Activated B cell treated with CpG ODN at 0.5 μM for 24 hours (primary cell): ENCODE measurements at regions not wholly inside any gene's neighbourhood (a gene's known extent, or its start where the extent isn't known, plus 50 kb on each side); places are given as distances from the start of the nearest gene placed in this dataset.

Experiments used
- ATAC-seq: fragments of 200-7000 bp; cut with Tn5 transposase; one replicate; pipeline ENCODE4 v1.10.0; 2021; ENCODE audit warnings: low read depth, mild to moderate bottlenecking, moderate library complexity
- CTCF ChIA-PET: fragments of 350-600 bp; sonication (Branson Sonifier 250); formaldehyde crosslinking; loops from one replicate; lab custom pipeline; 2021; ENCODE audit warnings: antibody characterized with exemption; lab: Charles Lee
- POLR2A ChIA-PET: fragments of 350-600 bp; sonication (Branson Sonifier 250); formaldehyde crosslinking; loops from one replicate; lab custom pipeline; 2021; ENCODE audit warnings: antibody characterized with exemption; lab: Charles Lee
- DNase-seq: peaks from one replicate; pipeline ENCODE4 v3.0.0; 2022
- H3K27ac Mint-ChIP-seq: one replicate; pipeline ENCODE4 v1.8.0; 2020; ENCODE audit warnings: mixed read lengths
- H3K27me3 Mint-ChIP-seq: one replicate; pipeline ENCODE4 v1.8.0; 2021; ENCODE audit warnings: mixed read lengths
- H3K36me3 Mint-ChIP-seq: one replicate; pipeline ENCODE4 v1.8.0; 2021; ENCODE audit warnings: low read depth, mixed read lengths
- H3K4me1 Mint-ChIP-seq: one replicate; pipeline ENCODE4 v1.8.0; 2021; ENCODE audit warnings: mixed read lengths
- H3K4me3 Mint-ChIP-seq: one replicate; pipeline ENCODE4 v1.8.0; 2020; ENCODE audit warnings: mild to moderate bottlenecking, mixed read lengths
- H3K9me3 Mint-ChIP-seq: one replicate; pipeline ENCODE4 v1.8.0; 2020; ENCODE audit warnings: mixed read lengths
- CTCF ChIP-seq: fragments of 200-600 bp; IDR thresholded peaks from one replicate; pipeline ENCODE4 v1.8.0; 2022; ENCODE audit warnings: antibody characterized with exemption, mild to moderate bottlenecking
- intact Hi-C: fragments of 100-400 bp; cut with micrococcal nuclease; formaldehyde crosslinking; loops from one replicate; pipeline ENCODE4 v1.15.1; 2024

- no peak for TF ChIP-seq CTCF
- Mint-ChIP-seq H3K36me3 (no peaks in the 10 kb centered on the region), H3K4me1 (peaks cover 11% of the 10 kb centered on the region), H3K9me3 (no peaks in the 10 kb centered on the region), H3K4me3 (no peak overlapping the region), H3K27me3 (peaks cover 4% of the 10 kb centered on the region), H3K27ac (no peak overlapping the region)
- intact Hi-C loops, result loop anchor here (2.0 kb wide), 1 partner anchor 14 kb away; no protein-coding TSS in a partner anchor
- POLR2A ChIA-PET, result interaction anchor here (0.9 kb wide), 1 partner anchor 10 kb away, joined by 3 read pairs; no protein-coding TSS in a partner anchor
- peak; percentile 58 for ATAC-seq
- no peak for DNase-seq
- CTCF ChIA-PET, result interaction anchor here (1.6 kb wide), 1 partner anchor 34 kb away, joined by 9 read pairs; no protein-coding TSS in a partner anchor
Measured at GRCh38 chr13:46996316-46997030, 99.6 kb upstream of the HTR2A start.

- intact Hi-C loops, result loop anchor here (2.0 kb wide), 1 partner anchor 13 kb away; no protein-coding TSS in a partner anchor
- ChIA-PET POLR2A (interaction anchor here (0.9 kb wide), 1 partner anchor 9 kb away, joined by 3 read pairs; no protein-coding TSS in a partner anchor), CTCF (interaction anchor here (1.6 kb wide), 1 partner anchor 33 kb away, joined by 9 read pairs; no protein-coding TSS in a partner anchor)
- Mint-ChIP-seq H3K4me3 (no peak overlapping the region), H3K36me3 (no peaks in the 10 kb centered on the region), H3K27me3 (no peaks in the 10 kb centered on the region), H3K27ac (peak overlapping the region; percentile 30), H3K4me1 (peaks cover 11% of the 10 kb centered on the region), H3K9me3 (no peaks in the 10 kb centered on the region)
- no peak for DNase-seq
- no peak for TF ChIP-seq CTCF
- peak; percentile 66 for ATAC-seq
Measured at GRCh38 chr13:46995874-46996273, 99.0 kb upstream of the HTR2A start.

GRCh38 chr13:46994492-46994891 lies 97.6 kb upstream of the HTR2A start:
- no peak for DNase-seq
- Mint-ChIP-seq H3K9me3 (no peaks in the 10 kb centered on the region), H3K36me3 (no peaks in the 10 kb centered on the region), H3K4me3 (no peak overlapping the region), H3K27ac (no peak overlapping the region), H3K27me3 (no peaks in the 10 kb centered on the region), H3K4me1 (peaks cover 11% of the 10 kb centered on the region)
- CTCF ChIA-PET, result no interaction called here
- intact Hi-C loops, result no loop called here
- POLR2A ChIA-PET, result no interaction called here
- no peak for ATAC-seq
- TF ChIP-seq CTCF, result no peak

- ATAC-seq, result peak; percentile 31
- Mint-ChIP-seq H3K4me3 (no peak overlapping the region), H3K4me1 (peaks cover 11% of the 10 kb centered on the region)
Measured at GRCh38 chr13:46992383-46992952, 95.6 kb upstream of the HTR2A start.

More at GRCh38 chr13:46992383-46992952, 95.6 kb upstream of the HTR2A start:
- DNase-seq, result no peak
- no peaks in the 10 kb centered on the region for H3K9me3 Mint-ChIP-seq
- intact Hi-C loops, result no loop called here
- CTCF ChIA-PET, result interaction anchor here (1.1 to 1.4 kb wide), 2 partner anchors 13 to 16 kb away, joined by 3 to 4 read pairs; no protein-coding TSS in a partner anchor
- no peak overlapping the region for H3K27ac Mint-ChIP-seq
- TF ChIP-seq CTCF, result no peak
- H3K27me3 Mint-ChIP-seq, result peaks cover 2% of the 10 kb centered on the region
- POLR2A ChIA-PET, result no interaction called here
- no peaks in the 10 kb centered on the region for H3K36me3 Mint-ChIP-seq
